H1 (cell line): ENCODE measurements at regions not wholly inside any gene's neighbourhood (a gene's known extent, or its start where the extent isn't known, plus 50 kb on each side); places are given as distances from the start of the nearest gene placed in this dataset.

ENCODE experiments used
- CTCF ChIA-PET: fragments of 300-600 bp; sonication (Branson Sonifier 250); formaldehyde crosslinking; loops from one replicate; lab custom pipeline; 2021; ENCODE audit not compliant: partially characterized antibody; lab: Charles Lee
- POLR2A ChIA-PET: fragments of 300-600 bp; sonication (Branson Sonifier 250); formaldehyde crosslinking; loops from one replicate; lab custom pipeline; 2021; ENCODE audit warnings: inconsistent platforms; ENCODE audit not compliant: partially characterized antibody; lab: Charles Lee
- DNase-seq, 2 experiments: peaks; one replicate each; pipeline versions ENCODE4 v3.0.0 to v3.0.0-alpha.2; 2010 to 2022; ENCODE audit warnings: low spot score in 2 of 2, low read depth in 1 of 2, mixed read lengths in 1 of 2
- FAIRE-seq: peaks from 2 replicates; lab custom pipeline; 2011; peaks lifted over from hg19 to GRCh38; lab: Jason Lieb, UNC
- H2AFZ ChIP-seq: 2 replicates; pipeline ENCODE4 v1.8.1; 2012; ENCODE audit warnings: low read length, inconsistent platforms
- H2AK5ac ChIP-seq: 2 replicates; pipeline ENCODE4 v1.6.1; 2013; ENCODE audit warnings: low read depth, low read length
- H2BK120ac ChIP-seq: replicated peaks from 2 replicates; pipeline ENCODE3; 2013; ENCODE audit warnings: low read depth, low read length, inconsistent platforms
- H2BK12ac ChIP-seq: 2 replicates; pipeline ENCODE4 v1.6.1; 2013; ENCODE audit warnings: low read depth, low read length
- H2BK15ac ChIP-seq: 2 replicates; pipeline ENCODE4 v1.6.1; 2013; ENCODE audit warnings: low read length
- H2BK20ac ChIP-seq: 2 replicates; pipeline ENCODE4 v1.6.1; 2013; ENCODE audit warnings: low read length
- H2BK5ac ChIP-seq: 2 replicates; pipeline ENCODE4 v1.6.1; 2013; ENCODE audit warnings: low read depth, low read length
- H3K14ac ChIP-seq: 2 replicates; pipeline ENCODE4 v1.6.1; 2013; ENCODE audit warnings: inconsistent platforms; ENCODE audit not compliant: insufficient read length
- H3K18ac ChIP-seq: 2 replicates; pipeline ENCODE4 v1.6.1; 2013; ENCODE audit warnings: low read length; ENCODE audit errors: extremely low read depth
- H3K23ac ChIP-seq: 2 replicates; pipeline ENCODE4 v1.6.1; 2013; ENCODE audit warnings: inconsistent platforms; ENCODE audit not compliant: insufficient read length
- H3K23me2 ChIP-seq: 2 replicates; pipeline ENCODE4 v1.6.1; 2013; ENCODE audit warnings: low read depth, low read length
- H3K27ac ChIP-seq: 2 replicates; pipeline ENCODE4 v1.6.1; 2011; ENCODE audit warnings: low read depth, low read length, inconsistent platforms
- H3K27me3 ChIP-seq, 4 experiments: replicated peaks in 1 of 4; 1 replicate in 1 of 4; 2 replicates in 3 of 4; pipeline versions ENCODE4 v1.6.1 to v1.8.1; 2011 to 2013; ENCODE audit warnings: low read length in 3 of 4, mild to moderate bottlenecking in 3 of 4, inconsistent platforms in 2 of 4, mixed read lengths in 2 of 4, moderate library complexity in 1 of 4; ENCODE audit not compliant: control insufficient read depth in 3 of 4, insufficient read depth in 3 of 4; ENCODE audit errors: extremely low read depth in 1 of 4
- H3K36me3 ChIP-seq, 4 experiments: 2 replicates each; pipeline versions ENCODE4 v1.6.1 to v1.8.1; 2011 to 2013; ENCODE audit warnings: mild to moderate bottlenecking in 4 of 4, low read length in 3 of 4, moderate library complexity in 2 of 4, control low read depth in 1 of 4, inconsistent platforms in 1 of 4; ENCODE audit not compliant: insufficient read depth in 4 of 4, control insufficient read depth in 2 of 4
- H3K4ac ChIP-seq: replicated peaks from 2 replicates; pipeline ENCODE3; 2013; ENCODE audit warnings: low read length, low read depth, mixed read lengths, inconsistent platforms; ENCODE audit not compliant: insufficient read length
- H3K4me1 ChIP-seq, 4 experiments: replicated peaks in 1 of 4; 1 replicate in 1 of 4; 2 replicates in 3 of 4; pipeline versions ENCODE4 v1.6.1 to v1.8.1; 2011 to 2013; ENCODE audit warnings: low read length in 3 of 4, inconsistent platforms in 2 of 4, mixed read lengths in 1 of 4; ENCODE audit not compliant: insufficient read depth in 4 of 4, control insufficient read depth in 3 of 4
- H3K4me2 ChIP-seq, 2 experiments: 2 replicates each; pipeline versions ENCODE4 v1.6.1 to v1.8.1; 2011 to 2013; ENCODE audit warnings: low read depth in 2 of 2, low read length in 2 of 2, control low read depth in 1 of 2, inconsistent platforms in 1 of 2, mild to moderate bottlenecking in 1 of 2; ENCODE audit not compliant: insufficient read depth in 1 of 2
- H3K4me3 ChIP-seq, 4 experiments: fragments of 200-600, 300-600 bp in 1 of 4; sonication (generic), shearing (Covaris generic), sonication (Bioruptor Twin) in 1 of 4; 2 replicates each; pipeline versions ENCODE4 v1.5.1 to v1.8.1; 2011 to 2016; ENCODE audit warnings: low read length in 4 of 4, low read depth in 3 of 4, control low read depth in 2 of 4, inconsistent platforms in 2 of 4, mild to moderate bottlenecking in 2 of 4, mixed read lengths in 1 of 4, moderate library complexity in 1 of 4; ENCODE audit not compliant: insufficient read depth in 2 of 4; ENCODE audit errors: extremely low read depth in 1 of 4
- H3K56ac ChIP-seq: replicated peaks from 2 replicates; pipeline ENCODE3; 2013; ENCODE audit warnings: low read depth, mild to moderate bottlenecking, mixed read lengths, low read length, inconsistent platforms; ENCODE audit not compliant: insufficient read length
- H3K79me1 ChIP-seq: 2 replicates; pipeline ENCODE4 v1.6.1; 2013; ENCODE audit warnings: low read depth, low read length, control low read depth
- H3K79me2 ChIP-seq, 2 experiments: 2 replicates each; pipeline versions ENCODE4 v1.6.1 to v1.8.1; 2012 to 2013; ENCODE audit warnings: low read length in 2 of 2, mild to moderate bottlenecking in 2 of 2, inconsistent platforms in 1 of 2; ENCODE audit not compliant: insufficient read depth in 2 of 2, control insufficient read depth in 1 of 2
- H3K9ac ChIP-seq, 4 experiments: replicated peaks in 1 of 4; 1 replicate in 1 of 4; 2 replicates in 3 of 4; pipeline versions ENCODE4 v1.6.1 to v1.8.1; 2011 to 2013; ENCODE audit warnings: low read depth in 3 of 4, low read length in 3 of 4, control low read depth in 2 of 4, mild to moderate bottlenecking in 2 of 4, moderate library complexity in 2 of 4, inconsistent platforms in 1 of 4; ENCODE audit errors: extremely low read depth in 1 of 4
- H3K9me3 ChIP-seq, 2 experiments: 2 replicates each; pipeline versions ENCODE4 v1.6.1 to v1.8.1; 2012 to 2013; ENCODE audit warnings: mild to moderate bottlenecking in 2 of 2, moderate library complexity in 2 of 2, control low read depth in 1 of 2, inconsistent platforms in 1 of 2, low read depth in 1 of 2, low read length in 1 of 2, mixed read lengths in 1 of 2; ENCODE audit not compliant: insufficient read depth in 2 of 2
- H4K20me1 ChIP-seq, 2 experiments: replicated peaks in 1 of 2; 2 replicates each; pipeline versions ENCODE3 to v1.8.1; 2011 to 2013; ENCODE audit warnings: inconsistent platforms in 2 of 2, low read length in 2 of 2, mild to moderate bottlenecking in 1 of 2; ENCODE audit not compliant: insufficient read depth in 2 of 2, control insufficient read depth in 1 of 2
- H4K5ac ChIP-seq: 2 replicates; pipeline ENCODE4 v1.6.1; 2013; ENCODE audit warnings: low read length, low read depth, mixed read lengths, inconsistent platforms; ENCODE audit not compliant: insufficient read length
- H4K8ac ChIP-seq: 2 replicates; pipeline ENCODE4 v1.8.0; 2013; ENCODE audit warnings: mild to moderate bottlenecking, moderate library complexity, low read length, inconsistent platforms; ENCODE audit not compliant: insufficient read depth; ENCODE audit errors: extremely low read depth
- H4K91ac ChIP-seq: replicated peaks from 2 replicates; pipeline ENCODE3; 2013; ENCODE audit warnings: low read length, mixed read lengths, inconsistent platforms; ENCODE audit not compliant: insufficient read length
- ATF2 ChIP-seq: IDR thresholded peaks from 2 replicates; pipeline ENCODE4 v1.6.1; 2012; ENCODE audit warnings: low read length, inconsistent platforms
- CBX5 ChIP-seq: fragments of 300-800, 300-1000 bp; sonication (generic); IDR thresholded peaks from 2 replicates; pipeline ENCODE4 v1.7.1; 2016; ENCODE audit warnings: antibody characterized with exemption, low read length, low read depth
- CEBPB ChIP-seq: IDR thresholded peaks from 2 replicates; pipeline ENCODE4 v1.6.1; 2012; ENCODE audit warnings: low read depth, low read length
- HDAC2 ChIP-seq, 2 experiments: fragments of 300-600 bp in 1 of 2; sonication (generic) in 1 of 2; IDR thresholded peaks; 2 replicates each; pipeline ENCODE4 v1.6.1; 2011 to 2012; ENCODE audit warnings: low read depth in 2 of 2, low read length in 2 of 2, mild to moderate bottlenecking in 2 of 2, moderate library complexity in 2 of 2, borderline replicate concordance in 1 of 2, inconsistent platforms in 1 of 2
- JUN ChIP-seq: IDR thresholded peaks from 2 replicates; pipeline ENCODE4 v1.6.1; 2011; ENCODE audit warnings: low read depth, mild to moderate bottlenecking, improper control_type of control experiment, low read length
- KDM1A ChIP-seq: fragments of 200-600, 300-600 bp; sonication (generic); IDR thresholded peaks from 2 replicates; pipeline ENCODE4 v1.7.1; 2016; ENCODE audit warnings: mild to moderate bottlenecking, low read length, borderline replicate concordance
- MAFK ChIP-seq: IDR thresholded peaks from 2 replicates; pipeline ENCODE4 v1.6.1; 2012; ENCODE audit warnings: low read depth, mild to moderate bottlenecking, improper control_type of control experiment, low read length
- NRF1 ChIP-seq: IDR thresholded peaks from 2 replicates; pipeline ENCODE4 v1.6.1; 2011; ENCODE audit warnings: mild to moderate bottlenecking, low read depth, low read length, improper control_type of control experiment
- POLR2AphosphoS5 ChIP-seq: IDR thresholded peaks from 2 replicates; pipeline ENCODE4 v1.6.1; 2011; ENCODE audit warnings: low read depth, low read length
- SP2 ChIP-seq: IDR thresholded peaks from 2 replicates; pipeline ENCODE4 v1.6.1; 2012; ENCODE audit warnings: mild to moderate bottlenecking, low read length, inconsistent platforms
- YY1 ChIP-seq: IDR thresholded peaks from 2 replicates; pipeline ENCODE4 v1.6.1; 2011; ENCODE audit warnings: low read depth, mild to moderate bottlenecking, low read length
- ZNF274 ChIP-seq: IDR thresholded peaks from 2 replicates; pipeline ENCODE4 v1.7.0; 2012; ENCODE audit warnings: low read length, borderline replicate concordance; ENCODE audit errors: extremely low read depth
- WGBS, 2 experiments: shearing (Covaris generic) in 1 of 2; methylation state at CpG; one replicate each; pipeline versions ENCODE4 v1.1.6 to v1.1.7; 2013 to 2015; ENCODE audit warnings: low lambda C conversion rate in 2 of 2, mixed read lengths in 2 of 2, inconsistent platforms in 1 of 2, low coverage in 1 of 2, missing lambda C conversion rate in 1 of 2; ENCODE audit not compliant: insufficient replicate concordance in 2 of 2, insufficient coverage in 1 of 2, insufficient read length in 1 of 2; ENCODE audit errors: extremely low coverage in 1 of 2, missing lambda C conversion rate in 1 of 2; 5-methylcytosine and 5-hydroxymethylcytosine counted together

- Histone ChIP-seq H3K4ac (no peak overlapping the region), H3K79me1 (no peaks in the 10 kb centered on the region), H4K5ac (no peak overlapping the region), H3K56ac (no peak overlapping the region), H3K23me2 (no peaks in the 10 kb centered on the region), H4K20me1 (no peaks in the 10 kb centered on the region), H3K4me3 (no peak overlapping the region), H2BK120ac (no peak overlapping the region), H3K18ac (no peak overlapping the region), H3K14ac (no peak overlapping the region), H3K27ac (no peak overlapping the region), H2BK15ac (no peak overlapping the region), H2BK20ac (no peak overlapping the region), H3K4me1 (no peaks in the 10 kb centered on the region), H3K4me2 (no peak overlapping the region), H4K91ac (no peak overlapping the region), H2BK5ac (no peak overlapping the region), H2AK5ac (no peak overlapping the region), H3K36me3 (no peaks in the 10 kb centered on the region), H3K23ac (no peak overlapping the region), H4K8ac (no peak overlapping the region), H2AFZ (no peak overlapping the region), H3K27me3 (no peaks in the 10 kb centered on the region), H2BK12ac (no peak overlapping the region), H3K9me3 (no peaks in the 10 kb centered on the region), H3K79me2 (no peaks in the 10 kb centered on the region), H3K9ac (no peak overlapping the region)
- ChIA-PET CTCF (interaction anchor here (5.8 kb wide), 1 partner anchor 36 kb away, joined by 33 read pairs; no protein-coding TSS in a partner anchor), POLR2A (no interaction called here)
- FAIRE-seq (no peak), DNase-seq (no peak)
- 96% methylated on average over 3 of the region's 3 CpGs; no CpG with 5 or more reads in 1 of the 2 experiments for WGBS, 2 experiments
- no peak for TF ChIP-seq JUN
- TF ChIP-seq CBX5 = no peak
- TF ChIP-seq CEBPB = no peak
- TF ChIP-seq SP2 = no peak
- no peak for TF ChIP-seq KDM1A
- no peak for TF ChIP-seq NRF1
- no peak for TF ChIP-seq POLR2AphosphoS5
- no peak for TF ChIP-seq HDAC2 (IDR thresholded peaks at IDR 0.05; ENCODE audit: borderline replicate concordance in 1 of 2, low read depth in 2 of 2, low read length in 2 of 2)
- TF ChIP-seq ATF2 = no peak
- TF ChIP-seq ZNF274 = no peak
- no peak for TF ChIP-seq YY1
- no peak for TF ChIP-seq MAFK
Observed at GRCh38 chr15:69511716-69512340, 59.2 kb downstream of the RPLP1 start.
